ENCODE measurements at regions not wholly inside any gene's neighbourhood (a gene's known extent, or its start where the extent isn't known, plus 50 kb on each side); places are given as distances from the start of the nearest gene placed in this dataset.

- H3K4me1 ChIP-seq (ENCODE audit: control insufficient read depth, extremely low read depth, insufficient read depth, low read length) = no peaks in the 10 kb centered on the region
- H3K4me2 ChIP-seq (ENCODE audit: extremely low read depth, insufficient read depth, low read length) = no peak overlapping the region
- H3K36me3 ChIP-seq (ENCODE audit: control insufficient read depth, insufficient read depth, low read length) = no peaks in the 10 kb centered on the region
- H3K27me3 ChIP-seq (ENCODE audit: control insufficient read depth, insufficient read depth, low read length) = no peaks in the 10 kb centered on the region
- no peak overlapping the region for H3K27ac ChIP-seq (ENCODE audit: insufficient read depth, low read length)
- TF ChIP-seq CTCF (conservative IDR thresholded peaks at IDR 0.05 in 1 of 2, IDR thresholded peaks at IDR 0.05 in 1 of 2; ENCODE audit: low read depth in 1 of 2, low read length in 2 of 2) (no peak), EZH2 (IDR thresholded peaks at IDR 0.05; ENCODE audit: low read length, missing control alignments) (no peak)
- no peak overlapping the region for H3K9ac ChIP-seq (ENCODE audit: insufficient read depth, low read length)
- no peaks in the 10 kb centered on the region for H3K9me3 ChIP-seq (ENCODE audit: control insufficient read depth, insufficient read depth, low read depth, low read length)
- H3K79me2 ChIP-seq (ENCODE audit: control insufficient read depth, insufficient read depth, low read length) = no peaks in the 10 kb centered on the region
- no peak overlapping the region for H2AFZ ChIP-seq (ENCODE audit: low read length)
- no peak overlapping the region for H3K4me3 ChIP-seq (replicated peaks in 1 of 4; ENCODE audit: control extremely low read depth in 1 of 4, insufficient read depth in 1 of 4, low read depth in 3 of 4, low read length in 4 of 4)
- no peaks in the 10 kb centered on the region for H4K20me1 ChIP-seq (ENCODE audit: control insufficient read depth, extremely low read depth, insufficient read depth, low read length)
- DNase-seq (ENCODE audit: low read depth in 2 of 2) = no peak
These were observed 256.7 kb upstream of the NPVF start for GRCh38 chr7:25485026-25485425.

- no peak for TF ChIP-seq CTCF (conservative IDR thresholded peaks at IDR 0.05 in 1 of 2, IDR thresholded peaks at IDR 0.05 in 1 of 2; ENCODE audit: low read depth in 1 of 2, low read length in 2 of 2)
- no peak for TF ChIP-seq EZH2 (IDR thresholded peaks at IDR 0.05; ENCODE audit: low read length, missing control alignments)
- no peak overlapping the region for H2AFZ ChIP-seq (ENCODE audit: low read length)
- H3K4me2 ChIP-seq (ENCODE audit: extremely low read depth, insufficient read depth, low read length) = no peak overlapping the region
- H3K27ac ChIP-seq (ENCODE audit: insufficient read depth, low read length) = no peak overlapping the region
- H3K9ac ChIP-seq (ENCODE audit: insufficient read depth, low read length) = no peak overlapping the region
- no peak for DNase-seq (ENCODE audit: low read depth in 2 of 2)
- H3K36me3 ChIP-seq (ENCODE audit: control insufficient read depth, insufficient read depth, low read length) = no peaks in the 10 kb centered on the region
- H3K4me1 ChIP-seq (ENCODE audit: control insufficient read depth, extremely low read depth, insufficient read depth, low read length) = no peaks in the 10 kb centered on the region
- H3K27me3 ChIP-seq (ENCODE audit: control insufficient read depth, insufficient read depth, low read length) = no peaks in the 10 kb centered on the region
- H4K20me1 ChIP-seq (ENCODE audit: control insufficient read depth, extremely low read depth, insufficient read depth, low read length) = no peaks in the 10 kb centered on the region
- H3K4me3 ChIP-seq (replicated peaks in 1 of 4; ENCODE audit: control extremely low read depth in 1 of 4, insufficient read depth in 1 of 4, low read depth in 3 of 4, low read length in 4 of 4) = no peak overlapping the region
- H3K9me3 ChIP-seq (ENCODE audit: control insufficient read depth, insufficient read depth, low read depth, low read length) = no peaks in the 10 kb centered on the region
- H3K79me2 ChIP-seq (ENCODE audit: control insufficient read depth, insufficient read depth, low read length) = no peaks in the 10 kb centered on the region
These were observed 258.4 kb upstream of the NPVF start for GRCh38 chr7:25486656-25487055.

DNA sequence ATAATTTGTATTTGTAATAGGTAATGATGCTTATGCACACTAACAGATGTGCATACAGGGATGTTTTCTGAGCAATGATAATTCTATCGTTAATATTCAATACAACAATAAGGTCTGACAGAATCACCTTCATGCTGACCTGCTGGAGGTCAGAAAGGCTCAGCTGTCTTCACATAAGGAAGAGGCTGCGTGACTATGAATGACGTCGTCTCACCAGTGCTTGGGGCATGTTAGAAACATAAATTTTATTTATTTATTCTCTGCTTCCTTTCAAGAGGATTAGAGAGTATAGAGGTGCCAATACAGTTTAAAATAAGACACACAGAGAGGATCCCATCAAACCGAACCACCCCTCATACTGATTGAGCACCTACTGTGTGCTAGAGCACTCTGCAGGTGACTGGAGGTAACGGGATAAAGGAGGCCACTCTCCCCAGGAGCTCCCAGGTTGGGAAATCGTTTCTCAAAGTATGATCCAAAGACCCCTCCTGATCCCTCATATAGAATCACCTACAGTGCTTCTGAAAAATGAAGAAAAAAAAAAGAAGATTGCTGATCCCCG lies 265.6 kb upstream of the NPVF start:
- H3K4me3 ChIP-seq (replicated peaks in 1 of 4; ENCODE audit: control extremely low read depth in 1 of 4, insufficient read depth in 1 of 4, low read depth in 3 of 4, low read length in 4 of 4) = no peak overlapping the region
- no peak for DNase-seq (ENCODE audit: low read depth in 2 of 2)
- TF ChIP-seq CTCF (conservative IDR thresholded peaks at IDR 0.05 in 1 of 2, IDR thresholded peaks at IDR 0.05 in 1 of 2; ENCODE audit: low read depth in 1 of 2, low read length in 2 of 2) (no peak), EZH2 (IDR thresholded peaks at IDR 0.05; ENCODE audit: low read length, missing control alignments) (no peak)
- H3K4me2 ChIP-seq (ENCODE audit: extremely low read depth, insufficient read depth, low read length) = no peak overlapping the region
- H3K4me1 ChIP-seq (ENCODE audit: control insufficient read depth, extremely low read depth, insufficient read depth, low read length) = no peaks in the 10 kb centered on the region
- H3K27me3 ChIP-seq (ENCODE audit: control insufficient read depth, insufficient read depth, low read length) = no peaks in the 10 kb centered on the region
- H3K9me3 ChIP-seq (ENCODE audit: control insufficient read depth, insufficient read depth, low read depth, low read length) = no peaks in the 10 kb centered on the region
- H3K9ac ChIP-seq (ENCODE audit: insufficient read depth, low read length) = no peak overlapping the region
- no peaks in the 10 kb centered on the region for H4K20me1 ChIP-seq (ENCODE audit: control insufficient read depth, extremely low read depth, insufficient read depth, low read length)
- H3K36me3 ChIP-seq (ENCODE audit: control insufficient read depth, insufficient read depth, low read length) = no peaks in the 10 kb centered on the region
- H2AFZ ChIP-seq (ENCODE audit: low read length) = no peak overlapping the region
- no peak overlapping the region for H3K27ac ChIP-seq (ENCODE audit: insufficient read depth, low read length)
- no peaks in the 10 kb centered on the region for H3K79me2 ChIP-seq (ENCODE audit: control insufficient read depth, insufficient read depth, low read length)
